HL-60 (cell line): ENCODE measurements at regions not wholly inside any gene's neighbourhood (a gene's known extent, or its start where the extent isn't known, plus 50 kb on each side); places are given as distances from the start of the nearest gene placed in this dataset.

Experiments
- DNase-seq, 2 experiments: peaks; one replicate each; pipeline ENCODE4 v3.0.0-alpha.2; 2010 to 2020; ENCODE audit warnings: low read depth in 1 of 2, low spot score in 1 of 2
- H3K27ac ChIP-seq: fragments of 250-450 bp; sonication (Bioruptor Pico); replicated peaks from 2 replicates; pipeline ENCODE4 v1.5.1; 2020; ENCODE audit warnings: mild to moderate bottlenecking, moderate library complexity
- H3K27me3 ChIP-seq: fragments of 250-450 bp; sonication (Bioruptor Pico); 2 replicates; pipeline ENCODE4 v1.5.1; 2021; ENCODE audit warnings: mild to moderate bottlenecking, moderate library complexity; ENCODE audit not compliant: insufficient read depth, poor library complexity, severe bottlenecking
- H3K4me3 ChIP-seq: replicated peaks from 2 replicates; pipeline ENCODE4 v1.5.1; 2011; ENCODE audit warnings: mild to moderate bottlenecking, control low read depth, low read length; ENCODE audit not compliant: insufficient read depth
- CTCF ChIP-seq: IDR thresholded peaks from one replicate; pipeline ENCODE4 v1.5.1; 2011; ENCODE audit warnings: low read length, control low read depth, inconsistent platforms; ENCODE audit not compliant: insufficient read depth
- GABPA ChIP-seq: IDR thresholded peaks from 2 replicates; pipeline ENCODE4 v1.6.1; 2012; ENCODE audit warnings: low read depth
- POLR2AphosphoS5 ChIP-seq: IDR thresholded peaks from 2 replicates; pipeline ENCODE4 v1.6.1; 2012; ENCODE audit warnings: low read depth
- REST ChIP-seq: IDR thresholded peaks from 2 replicates; pipeline ENCODE4 v1.6.1; 2012; ENCODE audit warnings: low read depth; ENCODE audit not compliant: insufficient replicate concordance
- SPI1 ChIP-seq: IDR thresholded peaks from 2 replicates; pipeline ENCODE4 v1.6.1; 2012; ENCODE audit warnings: low read depth, mild to moderate bottlenecking, borderline replicate concordance

GRCh38 chr7:80082213-80082612, 52.4 kb upstream of the GNAI1 start:
- no peaks in the 10 kb centered on the region for H3K27me3 ChIP-seq
- no peak overlapping the region for H3K4me3 ChIP-seq
- no peak for DNase-seq
- no peak overlapping the region for H3K27ac ChIP-seq
- TF ChIP-seq GABPA (no peak), POLR2AphosphoS5 (no peak)

GRCh38 chr7:80078886-80079285, 55.7 kb upstream of the GNAI1 start:
- H3K27me3 ChIP-seq, result no peaks in the 10 kb centered on the region
- no peak for DNase-seq
- TF ChIP-seq POLR2AphosphoS5 (no peak), CTCF (no peak), REST (no peak)
- no peak overlapping the region for H3K27ac ChIP-seq
- no peak overlapping the region for H3K4me3 ChIP-seq

- DNase-seq, result no peak
- H3K4me3 ChIP-seq, result no peak overlapping the region
- TF ChIP-seq REST, result no peak
- no peak for TF ChIP-seq POLR2AphosphoS5
- no peak for TF ChIP-seq SPI1
- no peak for TF ChIP-seq CTCF
- TF ChIP-seq GABPA, result no peak
- H3K27me3 ChIP-seq, result no peaks in the 10 kb centered on the region
- H3K27ac ChIP-seq, result no peak overlapping the region
These were observed 56.4 kb upstream of the GNAI1 start for GRCh38 chr7:80078159-80078731.

- no peak for DNase-seq
- no peaks in the 10 kb centered on the region for H3K27me3 ChIP-seq
- no peak for TF ChIP-seq REST
- TF ChIP-seq SPI1, result no peak
- TF ChIP-seq GABPA, result no peak
- TF ChIP-seq CTCF, result no peak
- TF ChIP-seq POLR2AphosphoS5, result no peak
- H3K4me3 ChIP-seq, result no peak overlapping the region
- no peak overlapping the region for H3K27ac ChIP-seq
These were observed 64.2 kb upstream of the GNAI1 start for GRCh38 chr7:80070391-80070790.
